ENCODE measurements at regions not wholly inside any gene's neighbourhood (a gene's known extent, or its start where the extent isn't known, plus 50 kb on each side); places are given as distances from the start of the nearest gene placed in this dataset.

- no peak for TF ChIP-seq CTCF (conservative IDR thresholded peaks at IDR 0.05; ENCODE audit: low read length)
- no peak for TF ChIP-seq EZH2phosphoT487 (IDR thresholded peaks at IDR 0.05; ENCODE audit: borderline replicate concordance, low read depth, low read length)
- H3K4me1 ChIP-seq (ENCODE audit: insufficient read depth, low read length, poor library complexity, severe bottlenecking): no peaks in the 10 kb centered on the region
- H3K9me3 ChIP-seq (ENCODE audit: low read length): no peaks in the 10 kb centered on the region
- no peaks in the 10 kb centered on the region for H3K9me2 ChIP-seq (ENCODE audit: insufficient read depth, low read length)
- no TSS peak for BruUV-seq (replicated peaks)
- no peak overlapping the region for H2AFZ ChIP-seq (ENCODE audit: low read length)
- H3K79me2 ChIP-seq (ENCODE audit: insufficient read depth, low read depth, low read length): no peaks in the 10 kb centered on the region
- H3K27ac ChIP-seq (ENCODE audit: low read depth, low read length, poor library complexity, severe bottlenecking): no peak overlapping the region
- ChIA-PET CTCF (ENCODE audit: unreplicated experiment) (no interaction called here), POLR2A (interaction anchor here (0.6 kb wide), 2 partner anchors 1369 to 1457 kb away, joined by 3 read pairs; no protein-coding TSS in a partner anchor)
- no peak overlapping the region for H3K4me3 ChIP-seq (ENCODE audit: low read depth, low read length, poor library complexity, severe bottlenecking)
- no peaks in the 10 kb centered on the region for H3K36me3 ChIP-seq (ENCODE audit: insufficient read depth, low read length)
- H4K20me1 ChIP-seq (ENCODE audit: insufficient read depth, low read length): no peaks in the 10 kb centered on the region
- no peak for DNase-seq (ENCODE audit: low spot score)
- intact Hi-C loops (cut with micrococcal nuclease; ENCODE audit: unreplicated experiment): no loop called here
- no peak overlapping the region for H3K4me2 ChIP-seq (ENCODE audit: low read length)
Measured at GRCh38 chr16:50961952-50962351, 189.1 kb downstream of the SALL1 start.

GRCh38 chr16:50960517-50961202 lies 190.4 kb downstream of the SALL1 start:
- H2AFZ ChIP-seq (ENCODE audit: low read length): no peak overlapping the region
- H3K4me1 ChIP-seq (ENCODE audit: insufficient read depth, low read length, poor library complexity, severe bottlenecking): no peaks in the 10 kb centered on the region
- H4K20me1 ChIP-seq (ENCODE audit: insufficient read depth, low read length): no peaks in the 10 kb centered on the region
- intact Hi-C loops (cut with micrococcal nuclease; ENCODE audit: unreplicated experiment): no loop called here
- CTCF ChIA-PET (ENCODE audit: unreplicated experiment): no interaction called here
- BruUV-seq (replicated peaks): no TSS peak
- TF ChIP-seq CTCF (conservative IDR thresholded peaks at IDR 0.05; ENCODE audit: low read length) (no peak), EZH2phosphoT487 (IDR thresholded peaks at IDR 0.05; ENCODE audit: borderline replicate concordance, low read depth, low read length) (no peak)
- H3K9me2 ChIP-seq (ENCODE audit: insufficient read depth, low read length): no peaks in the 10 kb centered on the region
- no peaks in the 10 kb centered on the region for H3K9me3 ChIP-seq (ENCODE audit: low read length)
- DNase-seq (ENCODE audit: low spot score): no peak
- no peak overlapping the region for H3K27ac ChIP-seq (ENCODE audit: low read depth, low read length, poor library complexity, severe bottlenecking)
- POLR2A ChIA-PET: no interaction called here
- no peak overlapping the region for H3K4me2 ChIP-seq (ENCODE audit: low read length)
- H3K79me2 ChIP-seq (ENCODE audit: insufficient read depth, low read depth, low read length): no peaks in the 10 kb centered on the region
- H3K36me3 ChIP-seq (ENCODE audit: insufficient read depth, low read length): no peaks in the 10 kb centered on the region
- H3K4me3 ChIP-seq (ENCODE audit: low read depth, low read length, poor library complexity, severe bottlenecking): no peak overlapping the region

GRCh38 chr16:50957056-50957455 lies 194.0 kb downstream of the SALL1 start:
- Histone ChIP-seq H3K36me3 (ENCODE audit: insufficient read depth, low read length) (no peaks in the 10 kb centered on the region), H4K20me1 (ENCODE audit: insufficient read depth, low read length) (no peaks in the 10 kb centered on the region), H3K9me3 (ENCODE audit: low read length) (no peaks in the 10 kb centered on the region), H2AFZ (ENCODE audit: low read length) (no peak overlapping the region), H3K4me3 (ENCODE audit: low read depth, low read length, poor library complexity, severe bottlenecking) (no peak overlapping the region), H3K79me2 (ENCODE audit: insufficient read depth, low read depth, low read length) (no peaks in the 10 kb centered on the region), H3K4me1 (ENCODE audit: insufficient read depth, low read length, poor library complexity, severe bottlenecking) (no peaks in the 10 kb centered on the region), H3K27ac (ENCODE audit: low read depth, low read length, poor library complexity, severe bottlenecking) (no peak overlapping the region), H3K9me2 (ENCODE audit: insufficient read depth, low read length) (no peaks in the 10 kb centered on the region), H3K4me2 (ENCODE audit: low read length) (no peak overlapping the region)
- no TSS peak for BruUV-seq (replicated peaks)
- DNase-seq (ENCODE audit: low spot score): no peak
- TF ChIP-seq CTCF (conservative IDR thresholded peaks at IDR 0.05; ENCODE audit: low read length) (no peak), EZH2phosphoT487 (IDR thresholded peaks at IDR 0.05; ENCODE audit: borderline replicate concordance, low read depth, low read length) (no peak)
- ChIA-PET CTCF (ENCODE audit: unreplicated experiment) (no interaction called here), POLR2A (no interaction called here)
- intact Hi-C loops (cut with micrococcal nuclease; ENCODE audit: unreplicated experiment): no loop called here
